WERI-Rb-1 (cell line): ENCODE measurements at regions not wholly inside any gene's neighbourhood (a gene's known extent, or its start where the extent isn't known, plus 50 kb on each side); places are given as distances from the start of the nearest gene placed in this dataset.
"Not testable (repeated sequence)": the region's sequence is repeated elsewhere in the genome, so short reads cannot be mapped to it uniquely, and the experiment has no call there.

Experiments used
- DNase-seq: peaks from one replicate; pipeline ENCODE4 v3.0.0-alpha.2; 2020
- H3K27ac ChIP-seq: fragments of 250-450 bp; sonication (Bioruptor Pico); 2 replicates; pipeline ENCODE4 v1.5.1; 2020; ENCODE audit warnings: mild to moderate bottlenecking, moderate library complexity
- H3K27me3 ChIP-seq: fragments of 250-450 bp; sonication (Bioruptor Pico); 2 replicates; pipeline ENCODE4 v1.5.1; 2021; ENCODE audit warnings: mild to moderate bottlenecking, low read depth, moderate library complexity; ENCODE audit not compliant: insufficient read depth, severe bottlenecking
- H3K36me3 ChIP-seq: fragments of 250-450 bp; sonication (Bioruptor Pico); 2 replicates; pipeline ENCODE4 v1.5.1; 2020; ENCODE audit warnings: mild to moderate bottlenecking, moderate library complexity
- H3K4me3 ChIP-seq: 2 replicates; pipeline ENCODE4 v1.5.1; 2011; ENCODE audit warnings: low read depth, mild to moderate bottlenecking, control low read depth, low read length
- H3K9me3 ChIP-seq: fragments of 250-450 bp; sonication (Bioruptor Pico); 2 replicates; pipeline ENCODE4 v1.5.1; 2021; ENCODE audit warnings: mild to moderate bottlenecking, moderate library complexity; ENCODE audit not compliant: severe bottlenecking
- TF ChIP-seq, protein P1 (sequence below): IDR thresholded peaks from 2 replicates; pipeline ENCODE4 v1.5.1; 2011; ENCODE audit warnings: low read depth, mild to moderate bottlenecking, control low read depth, inconsistent platforms, low read length

DNA sequence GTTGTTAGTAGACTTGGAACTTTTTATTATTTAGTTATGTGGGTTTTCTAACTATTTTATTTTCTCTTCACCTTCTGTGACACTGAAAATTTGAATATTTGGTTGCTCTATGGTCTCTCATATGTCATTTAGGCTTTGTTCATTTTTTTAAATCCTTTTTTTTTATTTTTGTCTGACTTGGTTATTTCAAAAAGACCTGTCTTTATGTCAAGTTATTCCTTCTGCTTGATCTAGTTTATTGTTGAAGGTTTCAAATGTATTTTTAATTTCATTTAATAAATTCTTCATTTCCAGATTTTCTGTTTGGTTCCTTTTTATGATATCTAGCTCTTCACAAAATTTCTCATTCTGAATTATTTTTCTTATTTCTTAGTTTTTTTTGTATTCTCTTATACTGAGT is 160.6 kb upstream of the ATP5MC3 start:
- TF ChIP-seq, protein P1, sequence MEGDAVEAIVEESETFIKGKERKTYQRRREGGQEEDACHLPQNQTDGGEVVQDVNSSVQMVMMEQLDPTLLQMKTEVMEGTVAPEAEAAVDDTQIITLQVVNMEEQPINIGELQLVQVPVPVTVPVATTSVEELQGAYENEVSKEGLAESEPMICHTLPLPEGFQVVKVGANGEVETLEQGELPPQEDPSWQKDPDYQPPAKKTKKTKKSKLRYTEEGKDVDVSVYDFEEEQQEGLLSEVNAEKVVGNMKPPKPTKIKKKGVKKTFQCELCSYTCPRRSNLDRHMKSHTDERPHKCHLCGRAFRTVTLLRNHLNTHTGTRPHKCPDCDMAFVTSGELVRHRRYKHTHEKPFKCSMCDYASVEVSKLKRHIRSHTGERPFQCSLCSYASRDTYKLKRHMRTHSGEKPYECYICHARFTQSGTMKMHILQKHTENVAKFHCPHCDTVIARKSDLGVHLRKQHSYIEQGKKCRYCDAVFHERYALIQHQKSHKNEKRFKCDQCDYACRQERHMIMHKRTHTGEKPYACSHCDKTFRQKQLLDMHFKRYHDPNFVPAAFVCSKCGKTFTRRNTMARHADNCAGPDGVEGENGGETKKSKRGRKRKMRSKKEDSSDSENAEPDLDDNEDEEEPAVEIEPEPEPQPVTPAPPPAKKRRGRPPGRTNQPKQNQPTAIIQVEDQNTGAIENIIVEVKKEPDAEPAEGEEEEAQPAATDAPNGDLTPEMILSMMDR, result no peak
- Histone ChIP-seq H3K27ac (no peak overlapping the region), H3K36me3 (no peaks in the 10 kb centered on the region), H3K9me3 (peaks cover 3% of the 10 kb centered on the region), H3K4me3 (no peak overlapping the region), H3K27me3 (no peaks in the 10 kb centered on the region)
- DNase-seq, result no peak

DNA sequence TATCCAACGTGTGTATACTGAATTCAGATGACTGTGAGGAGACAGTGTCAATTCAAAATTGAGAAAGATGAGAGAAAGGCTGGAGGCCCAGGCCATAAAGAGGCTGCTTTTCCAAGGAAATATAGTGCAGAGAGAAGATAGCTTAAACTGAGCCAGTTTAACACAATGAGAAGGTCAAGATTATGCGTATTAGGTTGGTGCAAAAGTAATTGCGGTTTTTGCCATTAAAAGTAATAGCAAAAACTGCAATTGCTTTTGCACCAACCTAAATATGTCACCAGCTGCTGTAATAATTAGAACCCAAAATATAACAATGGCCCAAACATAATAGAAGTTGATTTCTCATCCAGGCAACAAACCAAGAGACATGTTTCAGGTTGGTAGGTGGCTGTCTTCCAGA is 148.7 kb upstream of the ATP5MC3 start:
- H3K4me3 ChIP-seq, result no peak overlapping the region
- TF ChIP-seq, protein P1, result no peak
- peaks cover 7% of the 10 kb centered on the region for H3K9me3 ChIP-seq
- no peaks in the 10 kb centered on the region for H3K27me3 ChIP-seq
- DNase-seq, result no peak
- H3K27ac ChIP-seq, result no peak overlapping the region
- H3K36me3 ChIP-seq, result no peaks in the 10 kb centered on the region

DNA sequence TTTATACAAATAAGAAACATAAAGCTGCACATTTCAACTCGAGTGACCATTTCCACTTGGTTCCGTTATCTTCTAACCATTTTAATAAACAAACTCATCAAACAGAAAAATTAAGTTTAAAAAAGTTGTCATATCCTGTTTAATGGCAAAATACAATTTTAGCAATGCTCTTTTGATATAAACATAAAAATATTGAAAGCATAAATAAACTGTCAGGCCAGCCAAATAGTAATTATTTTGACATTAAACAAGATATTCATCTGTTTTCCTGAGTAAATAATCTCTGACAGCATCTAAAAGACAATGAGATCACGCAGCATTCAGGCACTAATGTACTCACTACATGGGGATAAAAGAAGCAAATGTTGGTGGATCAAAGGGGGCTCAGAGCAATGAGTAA is 145.3 kb upstream of the ATP5MC3 start:
- Histone ChIP-seq H3K36me3 (no peaks in the 10 kb centered on the region), H3K4me3 (no peak overlapping the region), H3K27ac (no peak overlapping the region), H3K27me3 (no peaks in the 10 kb centered on the region), H3K9me3 (peaks cover 7% of the 10 kb centered on the region)
- TF ChIP-seq, protein P1, result no peak
- no peak for DNase-seq

DNA sequence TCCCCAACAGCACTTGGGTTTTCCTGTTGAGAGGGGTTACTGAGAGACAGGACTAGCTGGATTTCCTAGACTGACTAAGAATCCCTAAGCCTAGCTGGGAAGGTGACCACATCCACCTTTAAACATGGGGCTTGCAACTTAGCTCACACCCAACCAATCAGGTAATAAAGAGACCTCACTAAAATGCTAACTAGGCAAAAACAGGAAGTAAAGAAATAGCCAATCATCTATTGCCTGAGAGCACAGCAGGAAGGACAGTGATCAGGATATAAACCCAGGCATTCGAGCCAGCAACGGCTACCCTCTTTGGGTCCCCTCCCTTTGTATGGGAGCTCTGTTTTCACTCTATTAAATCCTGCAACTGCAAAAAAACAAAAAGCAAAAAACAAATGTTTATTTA is 144.7 kb upstream of the ATP5MC3 start:
- H3K27ac ChIP-seq, H3K4me3 ChIP-seq, H3K9me3 ChIP-seq, DNase-seq, H3K27me3 ChIP-seq, H3K36me3 ChIP-seq: not testable (repeated sequence)

DNA sequence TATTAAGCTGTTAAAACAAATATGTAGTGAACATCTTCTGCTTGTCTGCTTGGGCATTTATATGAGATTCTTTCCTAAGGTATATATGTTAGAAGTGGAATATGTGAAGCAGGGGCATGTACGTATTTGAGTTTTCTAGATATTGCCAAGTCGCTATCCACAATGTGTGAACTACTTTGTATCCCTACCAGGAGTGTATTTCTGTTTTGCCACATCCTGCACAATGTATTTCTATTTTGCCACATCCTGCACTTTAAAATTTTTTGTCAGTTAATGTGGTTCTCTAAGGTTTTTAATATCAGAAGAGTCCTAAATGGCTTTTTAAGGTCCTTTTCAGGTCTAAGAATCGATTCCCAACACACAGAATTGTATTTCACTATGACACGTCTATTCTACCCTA is 141.7 kb upstream of the ATP5MC3 start:
- peaks cover 2% of the 10 kb centered on the region for H3K27me3 ChIP-seq
- TF ChIP-seq, protein P1, result no peak
- no peaks in the 10 kb centered on the region for H3K36me3 ChIP-seq
- no peak for DNase-seq
- H3K27ac ChIP-seq, result no peak overlapping the region
- H3K9me3 ChIP-seq, result peaks cover 7% of the 10 kb centered on the region
- no peak overlapping the region for H3K4me3 ChIP-seq

DNA sequence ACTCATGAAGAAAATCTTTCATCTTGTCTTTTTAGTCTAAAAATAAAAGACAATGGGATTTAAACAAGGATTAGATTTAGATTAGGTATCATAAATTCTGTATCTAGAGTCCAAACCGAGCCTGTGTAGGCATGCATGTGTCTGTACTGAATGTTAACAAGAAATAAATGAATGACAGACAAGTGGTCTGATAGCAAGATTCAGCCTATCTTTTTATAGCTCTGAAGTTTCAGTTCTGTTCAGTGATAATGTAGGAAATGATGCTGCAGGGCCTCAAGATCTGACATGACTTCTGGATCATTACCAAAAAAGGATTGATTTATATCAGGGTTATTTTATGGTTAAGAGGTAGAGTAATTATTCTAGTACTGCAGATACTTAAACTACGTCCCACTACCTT is 137.0 kb upstream of the ATP5MC3 start:
- no peaks in the 10 kb centered on the region for H3K9me3 ChIP-seq

More for the DNA sequence above, 137.0 kb upstream of the ATP5MC3 start:
- no peak for DNase-seq
- H3K4me3 ChIP-seq, result no peak overlapping the region
- no peaks in the 10 kb centered on the region for H3K36me3 ChIP-seq
- TF ChIP-seq, protein P1, result no peak
- H3K27ac ChIP-seq, result no peak overlapping the region
- H3K27me3 ChIP-seq, result peaks cover 2% of the 10 kb centered on the region
